G401 (cell line): ENCODE measurements at regions not wholly inside any gene's neighbourhood (a gene's known extent, or its start where the extent isn't known, plus 50 kb on each side); places are given as distances from the start of the nearest gene placed in this dataset.

ENCODE experiments used
- DNase-seq: peaks from one replicate; pipeline ENCODE4 v3.0.0-alpha.2; 2015; ENCODE audit warnings: low spot score
- in situ Hi-C: cut with HindIII; loops from 2 replicates; pipeline ENCODE4 v1.10.0; 2016; ENCODE audit warnings: low sequenced_read_pairs, mixed read lengths

DNA sequence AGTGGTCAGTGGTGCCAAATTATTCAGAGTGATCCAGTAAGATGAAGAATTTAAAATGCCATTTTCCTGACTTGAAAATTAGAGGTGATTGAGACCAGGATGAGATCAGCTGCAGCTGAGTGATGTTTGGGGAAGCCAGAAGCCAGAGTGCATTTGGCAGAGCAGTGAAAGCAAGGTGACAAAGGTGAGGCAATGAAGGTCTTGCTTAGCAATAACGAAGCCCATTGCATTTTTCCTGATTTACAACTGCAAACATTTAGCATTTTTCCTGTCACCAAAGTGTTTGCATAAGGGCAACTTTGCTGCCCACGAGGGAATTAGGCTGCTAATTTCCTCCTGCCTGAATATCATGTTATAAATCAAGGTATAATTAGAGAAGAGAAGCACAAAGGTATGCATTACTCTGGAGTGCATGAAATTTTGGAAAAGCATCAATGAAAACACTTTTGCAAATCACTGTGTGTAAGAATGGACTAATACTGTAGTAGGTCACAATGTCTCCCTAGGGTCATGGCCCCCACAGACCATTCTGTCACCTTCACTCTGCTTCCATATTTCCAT, 188.2 kb upstream of the LYPLAL1 start:
- in situ Hi-C loops, result no loop called here
- no peak for DNase-seq

DNA sequence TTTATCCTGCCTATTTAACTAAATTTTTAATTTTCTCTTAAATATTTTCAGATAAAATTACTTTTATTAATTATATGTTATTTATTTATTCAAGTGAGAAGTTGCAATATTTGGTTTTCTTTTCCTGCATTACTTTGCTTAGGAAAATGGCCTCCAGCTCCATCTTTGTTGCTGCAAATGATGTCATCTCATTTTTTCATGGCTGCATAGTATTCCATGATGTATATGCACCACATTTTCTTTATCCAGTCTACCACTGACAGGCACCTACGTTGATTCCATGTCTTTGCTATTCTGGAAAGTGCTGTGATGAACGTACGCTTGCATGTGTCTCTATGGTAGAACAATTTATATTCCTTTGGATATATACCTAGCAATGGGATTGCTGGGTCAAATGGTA, 186.9 kb upstream of the LYPLAL1 start:
- DNase-seq, result no peak
- in situ Hi-C loops, result no loop called here

DNA sequence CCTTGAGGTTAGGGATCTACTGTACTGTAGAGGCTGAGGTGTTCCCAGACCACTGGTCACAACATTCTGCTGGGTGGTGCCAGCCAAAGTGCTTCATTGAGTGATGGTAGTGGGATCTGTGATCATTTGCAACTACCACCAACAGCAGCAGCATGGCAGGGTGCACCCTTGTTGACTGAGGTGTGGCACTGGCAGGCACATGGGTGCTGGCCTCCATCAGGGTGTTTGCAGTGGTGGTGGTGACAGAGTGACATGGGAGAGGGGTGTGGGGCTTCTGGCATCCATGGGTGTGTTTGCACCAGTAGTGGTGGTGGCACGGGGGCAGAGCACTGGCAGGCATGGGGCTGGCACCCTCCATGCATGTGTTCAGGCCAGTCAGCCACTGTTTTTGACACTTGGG, 183.7 kb upstream of the LYPLAL1 start:
- in situ Hi-C loops, result no loop called here

DNA sequence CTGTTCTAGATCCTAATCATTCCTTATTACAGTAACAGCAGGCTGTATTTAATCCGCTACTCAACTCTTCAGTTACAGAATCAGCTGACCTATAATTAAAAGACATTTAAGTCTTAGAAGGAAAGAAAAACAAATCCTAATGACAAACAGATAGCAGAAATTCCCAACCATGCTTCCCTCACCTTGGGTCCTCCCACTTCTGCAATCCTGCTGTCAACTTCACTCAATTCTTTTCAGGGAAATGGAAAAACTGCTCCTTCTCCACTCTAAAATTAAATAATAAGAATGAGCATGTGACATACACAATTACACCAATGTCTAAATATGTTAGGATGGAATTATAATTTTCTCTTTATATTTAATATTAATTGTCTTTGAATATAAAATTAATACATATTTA, 182.6 kb upstream of the LYPLAL1 start:
- in situ Hi-C loops, result no loop called here
- DNase-seq, result no peak

More for the DNA sequence above, 183.7 kb upstream of the LYPLAL1 start:
- DNase-seq, result no peak

DNA sequence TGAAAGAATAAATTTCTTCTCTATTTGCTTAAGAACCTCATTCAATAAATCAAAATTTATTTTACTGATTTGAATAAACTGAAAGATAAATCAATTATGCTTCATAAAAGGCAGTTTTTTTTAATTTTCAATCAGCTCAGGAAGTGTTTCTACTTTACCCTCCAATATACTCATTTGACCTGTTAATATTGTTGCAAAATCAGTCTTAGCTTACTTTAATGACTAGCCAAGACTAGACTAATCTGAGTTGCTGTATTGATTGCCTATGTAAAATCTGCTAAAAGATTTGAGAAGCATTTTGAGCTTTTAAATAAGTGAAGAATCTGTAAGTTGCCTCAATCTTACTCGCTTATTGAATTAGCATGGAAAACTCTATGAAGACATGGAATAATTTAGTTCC, 179.1 kb upstream of the LYPLAL1 start:
- in situ Hi-C loops, result no loop called here
- no peak for DNase-seq

DNA sequence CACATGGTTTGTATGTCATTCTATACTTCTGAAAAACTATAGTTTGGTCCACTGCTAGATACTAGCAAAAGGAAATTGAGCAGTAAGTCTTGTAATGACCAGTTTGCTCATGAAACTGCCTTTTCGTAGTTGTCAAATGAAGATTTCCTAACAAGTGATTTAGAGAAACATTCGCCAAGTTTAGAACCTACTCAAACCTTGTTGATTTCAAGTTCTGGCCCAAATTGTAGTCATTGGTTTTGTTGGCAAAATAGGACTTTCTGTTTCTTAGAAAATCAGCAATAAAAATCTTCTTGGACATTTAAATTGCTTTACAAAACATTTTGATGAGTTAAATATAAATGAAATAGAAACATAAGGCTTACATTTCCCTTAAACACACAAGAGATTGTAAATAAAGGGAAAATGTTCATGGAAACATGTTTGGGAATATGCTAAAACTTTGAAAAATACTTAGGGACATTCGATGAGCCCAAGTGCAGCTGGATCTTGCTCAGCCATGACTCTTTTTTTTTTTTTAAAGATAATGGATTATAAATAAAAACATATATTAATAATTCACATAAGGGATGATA, 178.5 kb upstream of the LYPLAL1 start:
- no peak for DNase-seq
- in situ Hi-C loops, result no loop called here

DNA sequence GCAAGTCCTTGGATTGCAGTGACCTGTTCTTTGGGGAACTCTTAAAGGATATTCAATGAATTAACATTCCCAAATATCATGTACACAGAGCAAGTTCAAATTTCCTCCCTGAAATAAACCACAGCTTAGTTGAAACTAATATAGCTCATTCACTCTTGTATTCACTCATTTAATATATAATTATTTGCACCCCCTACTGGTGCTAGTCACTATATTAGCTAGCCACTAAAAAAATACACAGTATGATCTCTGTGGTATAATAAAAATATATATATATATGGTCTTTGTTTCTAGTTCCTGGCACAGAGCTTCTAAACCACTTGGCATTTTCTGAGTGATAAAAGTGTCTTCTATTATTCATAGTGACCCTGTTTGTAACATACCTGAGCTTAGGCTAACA, 177.3 kb upstream of the LYPLAL1 start:
- no peak for DNase-seq
- in situ Hi-C loops, result no loop called here

DNA sequence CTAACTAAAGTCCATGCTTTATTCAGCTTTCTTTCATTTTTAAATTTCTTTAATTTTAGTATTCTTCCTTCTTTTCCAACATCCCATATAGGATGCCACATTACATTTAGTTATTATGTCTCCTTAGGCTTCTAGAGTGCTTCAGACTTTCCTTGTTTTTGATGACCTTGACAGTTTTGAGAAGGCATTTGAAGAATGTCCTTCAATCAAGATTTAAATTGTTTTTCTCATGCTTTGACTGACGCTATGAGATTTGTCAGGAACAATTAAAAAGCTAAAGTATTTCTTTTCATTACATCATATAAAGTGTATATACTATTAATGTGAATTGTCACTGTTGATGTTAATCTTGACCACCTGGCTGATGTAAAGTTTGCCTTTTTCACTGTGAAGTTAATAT, 173.7 kb upstream of the LYPLAL1 start:
- in situ Hi-C loops, result no loop called here
- no peak for DNase-seq

DNA sequence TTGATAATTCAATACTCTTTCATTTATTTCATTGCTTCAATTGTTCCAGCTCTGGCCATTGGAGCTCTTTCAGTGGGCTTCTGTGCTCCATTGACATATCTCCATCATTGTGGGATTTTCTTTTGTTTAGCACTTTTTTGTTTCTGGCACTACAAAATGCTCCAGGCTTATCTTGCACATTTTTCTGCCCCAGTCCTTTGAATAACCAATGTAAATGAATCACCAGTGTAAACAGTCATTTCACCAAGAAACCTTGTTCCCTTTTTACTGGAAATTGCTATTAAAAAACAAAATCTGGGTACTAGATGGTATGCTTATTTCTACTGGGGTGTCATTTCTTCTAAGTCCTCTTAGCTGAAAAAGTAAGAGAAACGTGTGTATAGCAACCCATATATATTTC, 173.0 kb upstream of the LYPLAL1 start:
- in situ Hi-C loops, result no loop called here
- no peak for DNase-seq

DNA sequence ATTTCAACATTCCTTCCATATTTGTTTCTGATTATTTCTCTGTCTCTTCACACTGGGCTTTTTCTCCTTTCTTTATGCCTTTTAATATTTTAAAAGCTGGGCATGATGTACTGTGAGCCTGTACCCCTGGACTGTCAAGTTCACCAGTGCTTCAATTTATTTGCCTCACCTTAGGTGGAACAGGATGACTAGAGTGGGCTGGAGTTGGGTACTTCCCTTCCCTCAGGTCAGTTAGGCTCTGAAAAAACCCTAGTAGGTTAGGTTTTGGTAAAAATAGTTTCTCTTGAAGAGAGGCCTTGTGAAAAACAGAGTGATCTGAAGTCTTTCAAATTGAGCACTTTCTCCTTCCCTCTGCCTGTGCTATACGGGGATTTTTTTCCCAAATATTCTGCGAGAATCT, 163.0 kb upstream of the LYPLAL1 start:
- no peak for DNase-seq
- in situ Hi-C loops, result no loop called here

DNA sequence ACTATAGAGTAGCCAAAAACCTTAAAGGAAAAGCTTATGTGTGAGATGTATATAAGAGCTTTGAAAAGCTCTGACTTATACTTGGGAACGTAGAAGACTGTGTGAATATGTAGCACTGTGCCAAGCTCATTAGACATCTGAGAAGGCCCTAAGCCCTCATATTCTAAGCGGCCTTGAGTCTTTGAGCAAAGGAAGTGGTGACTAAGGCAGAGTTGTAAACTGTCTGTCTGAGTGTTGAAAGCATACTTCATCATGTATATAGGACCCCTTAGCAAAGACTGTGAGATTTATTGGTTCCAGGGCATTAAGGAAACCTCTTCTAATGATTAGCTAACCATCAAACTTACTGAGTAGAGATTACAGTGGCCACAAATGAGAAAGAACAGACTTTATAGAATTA, 153.3 kb upstream of the LYPLAL1 start:
- in situ Hi-C loops, result no loop called here
- DNase-seq, result no peak

DNA sequence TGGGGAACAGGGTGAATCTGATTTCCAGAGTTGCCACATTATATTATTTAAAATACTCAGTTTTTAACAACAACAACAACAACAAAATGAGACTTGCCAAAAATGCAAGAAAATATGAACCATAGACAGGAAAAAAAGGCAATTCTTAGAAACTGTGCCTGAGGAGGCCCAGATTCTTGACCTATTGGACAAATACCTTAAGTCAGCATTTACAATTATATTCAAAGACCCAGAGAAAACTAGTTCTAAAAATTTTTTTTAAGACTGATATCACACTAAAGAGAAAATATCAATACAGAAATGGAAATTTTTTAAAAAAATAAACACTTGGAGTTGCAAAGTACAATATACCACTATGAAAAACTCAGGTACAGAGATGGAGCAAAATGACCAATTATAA, 152.8 kb upstream of the LYPLAL1 start:
- in situ Hi-C loops, result no loop called here
- DNase-seq, result no peak

DNA sequence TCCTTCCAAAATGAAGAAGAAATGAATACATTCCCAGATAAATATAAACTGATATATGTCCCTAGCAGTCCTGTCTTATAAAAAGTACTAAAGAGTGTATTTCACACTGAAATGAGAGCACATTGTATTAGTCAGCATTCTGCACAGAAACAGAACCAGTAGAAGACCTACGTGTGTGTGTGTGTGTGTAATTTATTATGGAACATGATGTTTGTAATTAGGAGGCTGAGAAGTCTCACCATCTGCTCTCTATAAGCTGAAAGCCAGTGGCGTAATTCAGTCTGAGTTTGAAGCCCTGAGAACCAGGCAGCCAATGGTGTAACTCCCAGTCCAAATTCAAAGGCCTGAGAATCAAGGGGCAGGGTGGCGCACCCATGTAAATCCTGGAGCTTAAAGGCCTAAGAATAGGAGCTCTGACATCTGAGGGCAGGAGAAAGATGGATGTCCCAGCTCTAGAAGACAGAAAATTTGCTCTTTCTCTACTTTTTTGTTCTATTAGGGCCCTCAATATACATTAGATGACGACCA, 146.5 kb upstream of the LYPLAL1 start:
- no peak for DNase-seq
- in situ Hi-C loops, result no loop called here

DNA sequence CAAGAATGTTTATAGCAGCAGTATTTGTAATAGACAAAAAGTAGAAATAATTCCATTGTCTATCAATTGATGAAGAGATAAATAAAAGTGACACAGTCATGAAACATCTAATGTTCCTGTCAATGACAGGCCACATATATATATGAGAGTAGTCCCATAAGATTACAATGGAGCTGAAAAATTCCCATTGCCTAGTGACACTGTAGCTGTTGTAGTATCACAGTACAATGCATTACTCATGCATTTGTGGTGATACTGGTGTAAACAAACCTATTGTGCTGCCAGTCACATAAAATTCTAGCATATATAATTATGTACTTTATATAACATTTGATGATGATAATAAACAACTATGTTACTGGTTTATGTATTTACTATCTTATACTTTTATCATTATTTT, 141.9 kb upstream of the LYPLAL1 start:
- no peak for DNase-seq
- in situ Hi-C loops, result no loop called here

DNA sequence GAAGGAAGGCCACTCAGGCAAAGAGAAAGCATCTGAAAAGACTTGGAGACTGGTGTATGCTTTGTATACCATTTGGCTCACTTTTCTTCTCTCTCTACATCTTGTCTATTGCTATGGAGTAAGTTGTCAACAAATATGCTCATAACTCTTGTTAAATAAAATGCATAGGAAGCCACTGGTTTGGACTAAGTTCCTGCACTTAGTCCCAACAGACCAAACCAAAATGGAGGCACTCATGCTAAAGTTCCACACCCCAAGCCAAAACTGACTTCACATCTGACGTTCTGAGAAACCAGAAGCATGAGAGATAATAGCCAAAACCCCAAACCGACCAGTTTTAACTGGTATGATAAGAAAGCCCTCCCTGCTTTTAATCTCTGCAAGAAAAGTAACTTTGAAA, 135.3 kb upstream of the LYPLAL1 start:
- DNase-seq, result no peak
- in situ Hi-C loops, result no loop called here

DNA sequence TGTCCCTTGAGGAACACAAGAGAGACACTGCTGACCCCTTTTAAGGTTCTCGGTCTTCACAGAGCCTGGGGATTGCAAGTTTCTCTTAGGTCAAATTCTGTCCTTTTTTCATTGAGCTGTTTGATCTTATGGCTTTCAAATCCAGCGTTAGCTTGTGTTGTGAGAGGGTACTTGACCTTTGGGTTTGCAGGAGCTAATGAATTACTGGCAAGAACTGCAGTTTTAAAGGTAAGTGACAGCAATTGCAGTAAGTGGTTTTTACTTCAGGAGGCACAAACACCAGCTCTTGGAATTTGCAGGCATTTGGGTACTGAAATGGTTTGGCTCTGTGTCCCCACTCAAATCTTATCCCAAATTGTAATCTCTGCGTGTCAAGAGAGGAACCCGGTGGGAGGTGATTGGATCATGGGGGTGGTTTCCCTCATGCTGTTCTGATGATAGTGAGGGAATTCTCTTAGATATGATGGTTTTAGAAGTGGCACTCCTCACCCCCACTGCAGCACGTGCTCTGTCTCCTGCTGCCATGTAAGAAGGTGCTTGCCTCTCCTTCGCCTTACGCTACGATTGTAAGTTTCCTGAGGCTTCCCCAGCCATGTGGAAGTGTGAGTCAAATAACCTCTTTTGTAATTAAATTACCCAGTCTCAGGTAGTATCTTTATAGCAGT, 134.5 kb upstream of the LYPLAL1 start:
- in situ Hi-C loops, result no loop called here
- no peak for DNase-seq

DNA sequence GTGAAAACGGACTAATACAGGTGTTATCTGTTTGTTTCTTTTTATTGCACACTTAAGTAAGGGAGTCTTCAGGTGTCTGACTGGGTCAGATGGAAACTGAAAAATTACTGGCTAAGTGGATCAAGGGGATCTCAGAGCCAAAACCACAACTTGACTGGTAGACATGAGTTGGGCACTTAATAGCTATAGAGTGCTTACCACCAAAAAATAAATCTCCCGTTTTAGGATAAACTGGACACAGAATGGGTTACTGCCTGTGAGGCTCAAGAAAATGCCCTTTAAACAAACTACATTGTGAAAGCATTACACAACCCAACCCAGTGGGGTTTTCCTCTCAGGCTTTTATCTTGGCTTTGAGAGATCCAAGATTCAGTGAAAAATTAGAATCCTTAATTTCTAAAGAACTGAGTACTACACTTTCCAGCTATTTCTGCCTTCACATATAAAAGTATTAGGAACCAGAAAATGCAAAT, 134.0 kb upstream of the LYPLAL1 start:
- no peak for DNase-seq
- in situ Hi-C loops, result no loop called here

DNA sequence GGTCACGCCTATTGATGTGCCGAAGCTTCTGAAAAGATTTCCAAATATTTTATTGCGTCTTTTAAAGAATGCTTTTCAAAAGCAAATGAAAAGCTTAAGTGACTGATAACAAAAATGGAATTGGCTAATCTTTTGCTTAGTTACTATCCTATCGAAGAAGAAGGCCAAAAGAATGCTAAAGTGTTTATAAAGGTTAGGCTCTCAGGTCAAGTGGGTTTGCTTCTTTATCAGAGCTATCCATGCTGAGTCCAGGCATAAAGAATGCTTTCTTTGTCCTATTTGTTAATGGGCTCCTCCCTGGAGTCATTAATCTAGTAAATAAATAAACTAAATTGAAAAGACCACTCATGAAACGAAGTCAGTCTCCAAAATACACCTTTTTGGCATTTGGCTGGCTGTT, 133.4 kb upstream of the LYPLAL1 start:
- DNase-seq, result no peak
- in situ Hi-C loops, result no loop called here

DNA sequence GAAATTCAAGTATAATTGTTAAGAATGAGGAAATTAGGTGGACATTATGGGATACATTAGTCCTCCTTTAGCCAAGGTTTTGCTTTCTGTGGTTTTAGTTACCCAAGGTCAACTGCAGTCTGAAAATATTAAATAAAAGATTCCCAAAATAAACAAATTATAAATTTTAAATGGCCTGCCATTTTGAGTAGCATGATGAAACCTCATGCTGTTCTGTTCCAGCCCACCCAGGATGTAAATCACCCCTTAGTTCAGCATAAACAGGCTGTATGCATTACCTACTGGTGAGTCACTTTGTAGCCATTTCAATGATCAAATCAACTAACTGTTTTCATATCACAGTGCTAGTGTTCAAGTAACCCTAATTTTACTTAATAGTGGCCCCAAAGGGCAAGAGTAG, 132.5 kb upstream of the LYPLAL1 start:
- DNase-seq, result no peak
- in situ Hi-C loops, result no loop called here

DNA sequence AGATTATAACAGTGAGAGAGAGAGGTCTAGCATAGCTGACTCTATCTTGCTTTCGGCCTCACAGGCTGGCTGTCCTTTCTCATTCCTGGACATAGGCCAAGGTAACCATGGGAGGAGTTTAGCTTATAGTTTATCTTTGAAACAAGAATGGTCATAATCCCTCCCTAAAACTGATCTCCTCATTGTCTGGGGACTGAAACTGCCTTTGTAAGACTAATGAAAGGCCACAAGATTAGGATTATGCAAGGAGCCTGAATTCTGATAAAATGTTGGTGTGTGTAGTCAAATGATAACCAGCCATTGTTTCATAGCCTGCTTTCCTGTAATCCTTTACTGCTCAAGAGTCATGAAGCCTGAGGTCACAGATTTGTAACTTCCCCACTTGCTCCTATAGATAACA, 131.9 kb upstream of the LYPLAL1 start:
- in situ Hi-C loops, result no loop called here
- no peak for DNase-seq

DNA sequence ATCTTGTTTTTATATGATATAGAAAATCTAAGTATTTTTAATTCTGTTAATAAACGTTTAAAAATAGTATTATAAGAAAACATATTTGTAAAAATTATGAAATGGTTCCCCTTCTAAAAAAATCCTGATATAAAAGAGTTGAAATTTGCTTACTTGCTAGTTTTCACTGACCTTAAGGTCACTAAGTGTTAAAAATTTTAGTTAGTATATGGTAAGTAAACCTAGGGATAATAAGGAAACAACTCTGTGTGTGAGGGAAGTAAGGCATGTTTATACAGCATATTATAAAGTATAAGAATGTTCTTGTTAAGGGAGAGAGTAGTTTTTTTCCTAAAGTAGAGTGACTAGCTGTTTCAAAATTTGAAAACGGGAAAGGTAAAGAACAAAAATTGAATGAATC, 130.9 kb upstream of the LYPLAL1 start:
- in situ Hi-C loops, result no loop called here
- DNase-seq, result no peak
